ENCODE measurements at regions not wholly inside any gene's neighbourhood (a gene's known extent, or its start where the extent isn't known, plus 50 kb on each side); places are given as distances from the start of the nearest gene placed in this dataset.

DNA sequence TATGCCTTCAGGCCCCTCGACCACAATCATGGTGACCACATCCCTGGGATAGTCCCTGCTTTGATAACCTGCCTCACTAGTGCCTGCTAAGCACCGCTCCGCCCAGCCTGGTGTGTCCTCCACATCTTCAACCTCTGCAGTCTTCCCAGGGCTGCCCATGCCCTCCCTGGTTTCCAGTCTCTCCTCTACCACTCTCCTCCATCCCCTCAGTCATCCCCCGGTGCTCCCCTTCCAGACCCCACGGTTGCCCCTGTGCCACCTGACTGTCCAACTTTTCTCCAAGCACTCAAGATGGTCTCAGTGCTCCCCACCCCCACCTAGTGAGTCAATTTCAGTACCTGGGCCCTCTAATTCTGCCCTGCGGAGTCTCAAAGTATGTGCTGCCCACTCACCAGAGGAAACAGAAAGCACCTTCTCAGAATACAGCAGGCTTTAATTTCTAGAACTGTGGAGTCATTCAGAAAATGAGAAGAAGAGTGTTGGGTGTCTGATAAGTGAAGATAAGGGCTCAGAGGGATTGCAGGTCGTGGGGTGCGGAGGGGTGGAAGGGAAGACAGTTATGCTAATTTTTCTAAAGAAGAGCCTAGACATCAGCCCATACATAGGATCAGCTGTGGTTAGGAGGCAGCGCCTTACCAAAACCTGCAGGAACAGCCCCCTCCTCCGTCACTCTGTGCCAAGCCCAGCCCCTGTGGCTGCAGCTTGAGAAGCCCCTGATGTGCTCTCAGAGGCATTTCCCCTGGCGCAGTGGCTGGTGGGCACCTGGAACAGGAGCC, 53.6 kb upstream of the CAB39 start:
- no peak overlapping the region for H3K4me3 ChIP-seq
- 72 to 76% (median 75%) methylated on average over 11 of the region's 11 CpGs for WGBS, 5 donors
- intact Hi-C loops (cut with DNase I; ENCODE audit: low total_unique reads) = no loop called here
- no peaks in the 10 kb centered on the region for H3K9me3 ChIP-seq
- peaks cover 0 to 49% (median 3%) of the 10 kb centered on the region in 4 donors for H3K4me1 ChIP-seq
- TF ChIP-seq, protein P1, sequence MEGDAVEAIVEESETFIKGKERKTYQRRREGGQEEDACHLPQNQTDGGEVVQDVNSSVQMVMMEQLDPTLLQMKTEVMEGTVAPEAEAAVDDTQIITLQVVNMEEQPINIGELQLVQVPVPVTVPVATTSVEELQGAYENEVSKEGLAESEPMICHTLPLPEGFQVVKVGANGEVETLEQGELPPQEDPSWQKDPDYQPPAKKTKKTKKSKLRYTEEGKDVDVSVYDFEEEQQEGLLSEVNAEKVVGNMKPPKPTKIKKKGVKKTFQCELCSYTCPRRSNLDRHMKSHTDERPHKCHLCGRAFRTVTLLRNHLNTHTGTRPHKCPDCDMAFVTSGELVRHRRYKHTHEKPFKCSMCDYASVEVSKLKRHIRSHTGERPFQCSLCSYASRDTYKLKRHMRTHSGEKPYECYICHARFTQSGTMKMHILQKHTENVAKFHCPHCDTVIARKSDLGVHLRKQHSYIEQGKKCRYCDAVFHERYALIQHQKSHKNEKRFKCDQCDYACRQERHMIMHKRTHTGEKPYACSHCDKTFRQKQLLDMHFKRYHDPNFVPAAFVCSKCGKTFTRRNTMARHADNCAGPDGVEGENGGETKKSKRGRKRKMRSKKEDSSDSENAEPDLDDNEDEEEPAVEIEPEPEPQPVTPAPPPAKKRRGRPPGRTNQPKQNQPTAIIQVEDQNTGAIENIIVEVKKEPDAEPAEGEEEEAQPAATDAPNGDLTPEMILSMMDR (IDR thresholded peaks at IDR 0.05) = no peak
- no peak for TF ChIP-seq POLR2A (IDR thresholded peaks at IDR 0.05)
- no peak for TF ChIP-seq POLR2AphosphoS5 (IDR thresholded peaks at IDR 0.05)
- no peak for TF ChIP-seq EP300 (IDR thresholded peaks at IDR 0.05)
- peak overlapping the region in 3 of 5 donors; percentile 51 to 75 (median 73) for H3K27ac ChIP-seq
- H3K36me3 ChIP-seq = no peaks in the 10 kb centered on the region
- no peaks in the 10 kb centered on the region for H3K27me3 ChIP-seq
- no peak for DNase-seq

- H3K4me1 ChIP-seq = peaks cover 0 to 63% (median 5%) of the 10 kb centered on the region in 4 donors
- H3K4me3 ChIP-seq = no peak overlapping the region
- no peaks in the 10 kb centered on the region for H3K9me3 ChIP-seq
- H3K36me3 ChIP-seq = no peaks in the 10 kb centered on the region
- WGBS, 5 donors = 55 to 67% (median 64%) methylated on average over 15 of the region's 15 CpGs
- intact Hi-C loops (cut with DNase I; ENCODE audit: low total_unique reads) = no loop called here
- peak overlapping the region in 4 of 5 donors; percentile 29 to 75 (median 62) for H3K27ac ChIP-seq
- TF ChIP-seq, protein P1 (IDR thresholded peaks at IDR 0.05) = no peak
- TF ChIP-seq POLR2A (IDR thresholded peaks at IDR 0.05) = no peak
- TF ChIP-seq POLR2AphosphoS5 (IDR thresholded peaks at IDR 0.05) = no peak
- no peak for TF ChIP-seq EP300 (IDR thresholded peaks at IDR 0.05)
- H3K27me3 ChIP-seq = no peaks in the 10 kb centered on the region
- DNase-seq = peak; percentile 44 to 46
Measured at GRCh38 chr2:230660294-230661060, 52.2 kb upstream of the CAB39 start.

GRCh38 chr2:230661072-230661957, 51.3 kb upstream of the CAB39 start:
- H3K36me3 ChIP-seq = no peaks in the 10 kb centered on the region
- TF ChIP-seq EP300 (IDR thresholded peaks at IDR 0.05) = no peak
- no peak for TF ChIP-seq POLR2A (IDR thresholded peaks at IDR 0.05)
- TF ChIP-seq, protein P1 (IDR thresholded peaks at IDR 0.05) = no peak
- TF ChIP-seq POLR2AphosphoS5 (IDR thresholded peaks at IDR 0.05) = no peak
- peak in 1 of 2 donors; percentile 30 for DNase-seq
- peaks cover 0 to 69% (median 5%) of the 10 kb centered on the region in 4 donors for H3K4me1 ChIP-seq
- no peaks in the 10 kb centered on the region for H3K27me3 ChIP-seq
- 61 to 79% (median 76%) methylated on average over 8 of the region's 8 CpGs for WGBS, 5 donors
- intact Hi-C loops (cut with DNase I; ENCODE audit: low total_unique reads) = no loop called here
- H3K4me3 ChIP-seq = no peak overlapping the region
- peak overlapping the region in 3 of 5 donors; percentile 42 to 73 (median 60) for H3K27ac ChIP-seq
- no peaks in the 10 kb centered on the region for H3K9me3 ChIP-seq

Measured in stomach (tissue), 8 donors.